ENCODE measurements at regions not wholly inside any gene's neighbourhood (a gene's known extent, or its start where the extent isn't known, plus 50 kb on each side); places are given as distances from the start of the nearest gene placed in this dataset.

GRCh38 chr5:175579742-175580432 is 78.0 kb upstream of the HRH2 start:
- no peak for DNase-seq

- no peak for DNase-seq
These were observed 75.2 kb upstream of the HRH2 start for GRCh38 chr5:175582697-175583096.

DNA sequence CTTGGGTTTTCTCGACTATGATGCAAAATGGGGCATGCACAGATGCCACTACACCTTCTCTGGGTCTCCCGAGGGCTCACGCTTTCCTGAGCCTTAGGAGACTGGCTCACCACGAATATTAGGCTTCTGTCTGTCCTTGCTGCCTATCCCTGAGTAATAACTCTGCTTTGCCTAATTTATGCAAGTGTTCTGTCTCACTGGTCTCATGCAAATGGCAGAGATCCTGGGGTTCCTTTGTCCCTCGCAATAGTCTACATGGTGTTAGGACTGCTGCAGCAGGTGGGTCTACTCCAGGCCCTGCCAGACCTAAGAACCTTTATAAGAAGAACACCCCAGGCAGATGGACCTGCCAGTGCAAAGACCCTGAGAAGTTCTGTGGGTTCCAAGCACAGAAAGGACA is 72.3 kb upstream of the HRH2 start:
- no peak for DNase-seq

- no peak for DNase-seq
These were observed 69.0 kb upstream of the HRH2 start for GRCh38 chr5:175588709-175589429.

- no peak for DNase-seq
These were observed 68.2 kb upstream of the HRH2 start for GRCh38 chr5:175589714-175590113.

- peak; percentile 83 to 92 for DNase-seq
These were observed 67.4 kb upstream of the HRH2 start for GRCh38 chr5:175590471-175590881.

GRCh38 chr5:175591293-175591692 is 66.6 kb upstream of the HRH2 start:
- DNase-seq, result no peak

- no peak for DNase-seq
These were observed 64.1 kb upstream of the HRH2 start for GRCh38 chr5:175593794-175594193.

DNA sequence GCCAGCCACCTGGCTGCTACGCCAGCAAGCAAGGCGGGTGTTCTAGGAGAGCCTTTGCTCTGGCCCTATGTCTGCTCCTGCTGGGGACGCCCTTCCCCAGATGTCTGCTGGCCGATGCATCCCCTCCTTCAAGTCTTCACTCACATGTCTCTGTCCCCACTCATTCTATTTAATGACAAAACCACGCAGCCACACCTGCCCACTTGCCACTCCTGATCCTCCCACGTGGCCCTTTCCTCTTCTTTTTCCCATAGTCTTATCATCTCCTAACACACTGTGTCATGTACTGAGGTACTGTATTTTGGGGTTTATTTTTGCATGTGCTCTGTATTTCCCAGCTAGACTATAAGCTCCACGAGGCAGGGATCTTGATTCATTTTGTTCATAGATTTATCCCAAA is 62.0 kb upstream of the HRH2 start:
- no peak for DNase-seq

DNA sequence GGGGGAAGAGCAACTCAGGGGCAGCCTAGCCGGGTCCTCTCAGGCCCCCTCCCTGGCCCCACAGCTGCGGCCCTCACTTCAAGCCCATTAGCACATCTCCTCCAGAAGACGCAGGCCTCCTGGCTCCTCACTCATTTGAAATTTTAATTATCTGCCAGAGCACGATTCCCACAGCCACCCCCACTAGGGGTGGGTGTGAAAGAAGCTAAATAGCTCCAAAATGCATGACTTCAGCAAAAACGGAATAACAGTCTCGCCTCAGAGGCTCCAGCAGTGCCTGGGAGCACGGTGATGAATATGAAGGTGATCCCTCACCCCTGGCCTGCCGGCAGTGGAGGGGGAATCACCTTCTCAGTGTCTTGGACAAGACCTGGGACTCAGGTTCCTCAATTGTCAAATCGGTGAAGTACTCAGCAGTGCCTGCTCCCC is 61.1 kb upstream of the HRH2 start:
- DNase-seq, result no peak

DNA sequence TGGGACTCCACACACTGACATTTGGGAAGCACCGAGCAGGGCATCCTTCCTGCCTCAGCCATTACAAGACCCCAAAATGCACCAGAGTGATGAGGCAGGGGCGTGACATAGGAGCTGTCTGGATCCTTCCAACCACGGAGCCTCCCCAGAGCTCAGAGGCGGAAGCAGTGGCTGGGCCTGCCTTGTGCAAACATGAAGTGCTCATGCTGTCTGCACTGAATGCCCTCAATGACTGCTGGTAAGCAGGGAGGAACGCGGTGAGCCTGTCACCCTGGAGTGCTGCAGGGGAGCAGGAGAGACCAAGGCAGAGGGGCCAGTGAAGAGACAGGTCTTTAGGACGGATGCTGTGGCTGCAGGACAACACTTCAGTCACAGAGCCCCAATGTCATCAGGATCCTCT is 60.2 kb upstream of the HRH2 start:
- no peak for DNase-seq

DNA sequence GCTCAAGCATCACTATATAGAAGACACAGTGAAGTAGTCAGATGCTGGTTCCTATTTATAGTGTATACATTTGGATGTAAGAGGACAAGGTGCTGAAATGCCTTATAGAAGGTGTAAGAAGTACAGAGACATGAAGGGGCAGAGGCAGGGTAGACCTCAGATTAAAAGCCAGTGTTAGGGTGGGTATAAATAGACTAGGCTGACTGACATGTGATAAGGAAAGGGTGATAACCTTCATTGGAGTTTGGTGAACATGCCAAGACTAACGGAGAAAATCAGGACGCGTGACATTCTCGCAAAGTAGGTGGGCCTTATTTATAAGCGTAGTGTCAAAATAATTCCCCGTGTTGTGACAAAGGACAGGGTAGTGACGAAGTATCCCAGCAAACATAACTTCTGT is 59.1 kb upstream of the HRH2 start:
- DNase-seq, result no peak

GRCh38 chr5:175599210-175599609 is 58.7 kb upstream of the HRH2 start:
- no peak for DNase-seq

DNA sequence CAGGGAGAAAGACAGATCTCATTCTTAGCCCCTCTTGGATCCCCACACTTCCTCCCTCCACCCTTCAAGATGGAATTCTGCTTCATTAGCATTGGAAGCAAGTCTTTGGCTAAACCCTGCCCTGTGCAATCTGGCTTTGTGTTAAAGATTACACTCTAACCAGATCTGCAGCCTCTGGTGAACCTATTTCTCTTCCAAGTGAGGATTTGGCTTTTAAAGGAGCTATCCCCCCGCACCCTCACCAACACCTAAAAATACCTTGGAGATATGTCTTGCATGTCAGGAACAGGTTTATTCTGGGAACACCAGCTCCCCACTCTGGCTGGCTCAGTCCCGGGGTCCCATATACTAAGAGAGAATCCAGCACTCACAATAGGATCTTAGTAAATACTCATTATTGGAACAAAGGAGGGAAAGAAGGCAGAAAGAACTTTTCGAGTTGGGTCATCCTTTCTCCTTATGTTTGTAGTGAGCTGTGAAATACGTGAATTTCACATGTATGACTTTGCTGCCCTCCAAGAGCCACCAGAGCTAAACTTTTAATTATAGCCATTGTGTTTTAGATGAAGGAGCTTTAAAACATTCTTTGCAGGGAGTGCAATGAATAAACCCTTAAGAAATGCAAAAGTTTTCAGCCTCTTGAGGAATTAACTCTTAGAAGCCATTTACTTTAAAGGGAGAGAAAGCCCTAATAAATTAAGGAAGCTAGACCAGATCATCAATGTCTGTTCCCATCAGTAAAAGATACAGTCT is 53.7 kb upstream of the HRH2 start:
- no peak for DNase-seq

DNA sequence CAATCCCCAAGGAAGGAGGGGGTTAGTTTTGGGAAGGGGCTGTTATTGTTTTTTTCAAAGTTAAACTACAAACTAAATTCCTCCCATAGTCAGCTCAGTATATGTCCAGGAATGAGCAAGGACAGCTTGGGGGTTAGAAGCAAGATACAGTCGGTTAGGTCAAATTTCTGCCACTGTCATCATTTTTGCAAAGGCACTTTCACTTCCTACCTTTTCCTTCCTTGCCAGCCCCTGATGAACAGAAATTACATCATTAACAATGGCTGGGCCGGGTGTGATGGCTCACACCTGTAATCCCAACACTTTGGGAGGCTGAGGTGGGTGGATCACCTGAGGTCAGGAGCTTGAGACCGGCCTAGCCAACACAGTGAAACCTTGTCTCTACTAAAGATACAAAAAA is 51.5 kb upstream of the HRH2 start:
- no peak for DNase-seq
